Mesendoderm (in vitro differentiated cells): ENCODE measurements at regions not wholly inside any gene's neighbourhood (a gene's known extent, or its start where the extent isn't known, plus 50 kb on each side); places are given as distances from the start of the nearest gene placed in this dataset.

ENCODE experiments used
- DNase-seq: peaks from one replicate; pipeline ENCODE4 v3.0.0; 2013
- H2AK5ac ChIP-seq: 2 replicates; pipeline ENCODE4 v1.6.1; 2013; ENCODE audit warnings: low read length, inconsistent platforms
- H2BK120ac ChIP-seq: 2 replicates; pipeline ENCODE4 v1.6.1; 2013; ENCODE audit warnings: low read depth, mild to moderate bottlenecking, low read length, moderate library complexity, mixed read lengths
- H2BK15ac ChIP-seq: replicated peaks from 2 replicates; pipeline ENCODE4 v1.6.1; 2013; ENCODE audit warnings: low read depth, mild to moderate bottlenecking, moderate library complexity
- H2BK5ac ChIP-seq: 2 replicates; pipeline ENCODE4 v1.6.1; 2013; ENCODE audit warnings: low read length, inconsistent platforms
- H3K18ac ChIP-seq: 2 replicates; pipeline ENCODE4 v1.6.1; 2013; ENCODE audit warnings: mild to moderate bottlenecking, low read length, mixed read lengths
- H3K23ac ChIP-seq: one replicate; pipeline ENCODE4 v1.6.1; 2013; ENCODE audit warnings: low read length
- H3K27ac ChIP-seq: 2 replicates; pipeline ENCODE4 v1.5.1; 2013; ENCODE audit warnings: low read depth, mild to moderate bottlenecking, inconsistent platforms, low read length, moderate library complexity
- H3K27me3 ChIP-seq: 2 replicates; pipeline ENCODE4 v1.6.1; 2013; ENCODE audit warnings: low read length, control low read depth, mild to moderate bottlenecking, inconsistent platforms; ENCODE audit not compliant: insufficient read depth, poor library complexity
- H3K36me3 ChIP-seq: 2 replicates; pipeline ENCODE4 v1.6.1; 2013; ENCODE audit warnings: low read length, inconsistent platforms; ENCODE audit not compliant: control insufficient read depth, insufficient read depth
- H3K4ac ChIP-seq: one replicate; pipeline ENCODE4 v1.6.1; 2013; ENCODE audit warnings: low read depth, mild to moderate bottlenecking, low read length, moderate library complexity
- H3K4me1 ChIP-seq: 2 replicates; pipeline ENCODE4 v1.6.1; 2013; ENCODE audit warnings: low read depth, low read length, inconsistent platforms; ENCODE audit not compliant: control insufficient read depth
- H3K4me2 ChIP-seq: 2 replicates; pipeline ENCODE4 v1.6.1; 2013; ENCODE audit warnings: low read length
- H3K4me3 ChIP-seq: 2 replicates; pipeline ENCODE4 v1.5.1; 2013; ENCODE audit warnings: mild to moderate bottlenecking, low read length
- H3K56ac ChIP-seq: one replicate; pipeline ENCODE4 v1.6.1; 2013; ENCODE audit warnings: low read length
- H3K79me1 ChIP-seq: 2 replicates; pipeline ENCODE4 v1.6.1; 2013; ENCODE audit warnings: low read length, inconsistent platforms
- H3K79me2 ChIP-seq: 2 replicates; pipeline ENCODE4 v1.6.1; 2013; ENCODE audit warnings: mild to moderate bottlenecking, low read length; ENCODE audit not compliant: control insufficient read depth, insufficient read depth
- H3K9ac ChIP-seq: 2 replicates; pipeline ENCODE4 v1.6.1; 2013; ENCODE audit warnings: low read length, inconsistent platforms
- H4K5ac ChIP-seq: one replicate; pipeline ENCODE4 v1.6.1; 2013; ENCODE audit warnings: low read length
- H4K8ac ChIP-seq: one replicate; pipeline ENCODE4 v1.6.1; 2013; ENCODE audit warnings: low read depth, mild to moderate bottlenecking, control low read depth, low read length, moderate library complexity
- WGBS: extraction: QIAGEN DNeasy Blood & Tissue Kit; methylation state at CpG from one replicate; pipeline ENCODE4 v1.1.7; 2013; ENCODE audit warnings: low lambda C conversion rate, missing lambda C conversion rate; ENCODE audit not compliant: insufficient coverage; ENCODE audit errors: extremely low coverage; 5-methylcytosine and 5-hydroxymethylcytosine counted together

- no CpG with 5 or more reads among the region's 2 CpGs for WGBS
- no peak for DNase-seq
- no peak overlapping the region for H2BK120ac ChIP-seq
- H3K4me3 ChIP-seq = no peak overlapping the region
- no peak overlapping the region for H3K27ac ChIP-seq
- H3K23ac ChIP-seq = no peak overlapping the region
- no peak overlapping the region for H3K18ac ChIP-seq
- H3K79me2 ChIP-seq = no peaks in the 10 kb centered on the region
- no peak overlapping the region for H2AK5ac ChIP-seq
- no peaks in the 10 kb centered on the region for H3K36me3 ChIP-seq
- no peaks in the 10 kb centered on the region for H3K4me1 ChIP-seq
- no peak overlapping the region for H3K56ac ChIP-seq
- no peaks in the 10 kb centered on the region for H3K79me1 ChIP-seq
- H2BK5ac ChIP-seq = no peak overlapping the region
- no peak overlapping the region for H2BK15ac ChIP-seq
- no peak overlapping the region for H3K4ac ChIP-seq
- H3K4me2 ChIP-seq = no peak overlapping the region
- H3K27me3 ChIP-seq = no peaks in the 10 kb centered on the region
- no peak overlapping the region for H4K8ac ChIP-seq
- H4K5ac ChIP-seq = no peak overlapping the region
- H3K9ac ChIP-seq = no peak overlapping the region
These were observed 417.3 kb downstream of the RASEF start for GRCh38 chr9:82645600-82645999.

- Histone ChIP-seq H3K4me1 (no peaks in the 10 kb centered on the region), H3K4me2 (no peak overlapping the region), H3K36me3 (no peaks in the 10 kb centered on the region), H3K79me1 (no peaks in the 10 kb centered on the region), H3K23ac (no peak overlapping the region), H2BK120ac (no peak overlapping the region), H3K27me3 (no peaks in the 10 kb centered on the region), H3K27ac (no peak overlapping the region), H2BK15ac (no peak overlapping the region), H3K79me2 (no peaks in the 10 kb centered on the region), H4K5ac (no peak overlapping the region), H3K9ac (no peak overlapping the region), H3K4me3 (no peak overlapping the region), H3K56ac (no peak overlapping the region), H3K18ac (no peak overlapping the region), H2AK5ac (no peak overlapping the region), H2BK5ac (no peak overlapping the region), H4K8ac (no peak overlapping the region), H3K4ac (no peak overlapping the region)
- no CpG with 5 or more reads among the region's 3 CpGs for WGBS
- no peak for DNase-seq
These were observed 412.6 kb downstream of the RASEF start for GRCh38 chr9:82650368-82650767.

- WGBS = no CpG with 5 or more reads among the region's 2 CpGs
- Histone ChIP-seq H4K5ac (no peak overlapping the region), H2AK5ac (no peak overlapping the region), H3K4me3 (no peak overlapping the region), H3K79me2 (no peaks in the 10 kb centered on the region), H3K36me3 (no peaks in the 10 kb centered on the region), H3K27ac (no peak overlapping the region), H3K9ac (no peak overlapping the region), H3K79me1 (no peaks in the 10 kb centered on the region), H2BK5ac (no peak overlapping the region), H3K4me2 (no peak overlapping the region), H3K27me3 (no peaks in the 10 kb centered on the region), H2BK120ac (no peak overlapping the region), H4K8ac (no peak overlapping the region), H3K4me1 (no peaks in the 10 kb centered on the region), H3K4ac (no peak overlapping the region), H3K23ac (no peak overlapping the region), H2BK15ac (no peak overlapping the region), H3K18ac (no peak overlapping the region), H3K56ac (no peak overlapping the region)
- DNase-seq = peak; percentile 45
These were observed 411.5 kb downstream of the RASEF start for GRCh38 chr9:82651474-82651873.

- H2BK120ac ChIP-seq = no peak overlapping the region
- H4K5ac ChIP-seq = no peak overlapping the region
- no peak overlapping the region for H3K4me2 ChIP-seq
- DNase-seq = no peak
- no peak overlapping the region for H3K56ac ChIP-seq
- H3K27ac ChIP-seq = no peak overlapping the region
- H3K36me3 ChIP-seq = no peaks in the 10 kb centered on the region
- H3K79me2 ChIP-seq = no peaks in the 10 kb centered on the region
- no peaks in the 10 kb centered on the region for H3K27me3 ChIP-seq
- H3K9ac ChIP-seq = no peak overlapping the region
- H3K4ac ChIP-seq = no peak overlapping the region
- no peak overlapping the region for H3K4me3 ChIP-seq
- WGBS = no CpG with 5 or more reads among the region's 3 CpGs
- H3K79me1 ChIP-seq = no peaks in the 10 kb centered on the region
- H3K23ac ChIP-seq = no peak overlapping the region
- no peak overlapping the region for H4K8ac ChIP-seq
- H2AK5ac ChIP-seq = no peak overlapping the region
- H2BK5ac ChIP-seq = no peak overlapping the region
- no peaks in the 10 kb centered on the region for H3K4me1 ChIP-seq
- H3K18ac ChIP-seq = no peak overlapping the region
- no peak overlapping the region for H2BK15ac ChIP-seq
These were observed 397.6 kb downstream of the RASEF start for GRCh38 chr9:82665324-82665723.

- no peak overlapping the region for H3K27ac ChIP-seq
These were observed 394.2 kb downstream of the RASEF start for GRCh38 chr9:82668689-82669199.

GRCh38 chr9:82670000-82670399, 392.9 kb downstream of the RASEF start:
- Histone ChIP-seq H3K18ac (no peak overlapping the region), H2BK15ac (no peak overlapping the region)

More at GRCh38 chr9:82668689-82669199, 394.2 kb downstream of the RASEF start:
- H3K36me3 ChIP-seq = no peaks in the 10 kb centered on the region
- H2BK120ac ChIP-seq = no peak overlapping the region
- no peak overlapping the region for H2AK5ac ChIP-seq
- H2BK5ac ChIP-seq = no peak overlapping the region
- no peaks in the 10 kb centered on the region for H3K79me1 ChIP-seq
- no peak overlapping the region for H3K9ac ChIP-seq
- no peaks in the 10 kb centered on the region for H3K4me1 ChIP-seq
- no peak overlapping the region for H4K5ac ChIP-seq
- no peak overlapping the region for H4K8ac ChIP-seq
- no peaks in the 10 kb centered on the region for H3K27me3 ChIP-seq
- no peak for DNase-seq
- no peak overlapping the region for H2BK15ac ChIP-seq
- H3K23ac ChIP-seq = no peak overlapping the region
- no peak overlapping the region for H3K4ac ChIP-seq
- no peaks in the 10 kb centered on the region for H3K79me2 ChIP-seq
- no peak overlapping the region for H3K4me2 ChIP-seq
- H3K56ac ChIP-seq = no peak overlapping the region
- H3K4me3 ChIP-seq = no peak overlapping the region
- WGBS = no CpG with 5 or more reads among the region's 5 CpGs
- H3K18ac ChIP-seq = no peak overlapping the region

More at GRCh38 chr9:82670000-82670399, 392.9 kb downstream of the RASEF start:
- Histone ChIP-seq H3K4ac (no peak overlapping the region), H3K4me3 (no peak overlapping the region), H3K27ac (no peak overlapping the region), H3K56ac (no peak overlapping the region), H3K79me2 (no peaks in the 10 kb centered on the region), H3K36me3 (no peaks in the 10 kb centered on the region), H2BK120ac (no peak overlapping the region), H3K23ac (no peak overlapping the region), H3K4me2 (no peak overlapping the region), H2BK5ac (no peak overlapping the region), H4K5ac (no peak overlapping the region), H3K79me1 (no peaks in the 10 kb centered on the region), H4K8ac (no peak overlapping the region), H3K27me3 (no peaks in the 10 kb centered on the region), H2AK5ac (no peak overlapping the region), H3K9ac (no peak overlapping the region), H3K4me1 (no peaks in the 10 kb centered on the region)
- no CpG with 5 or more reads among the region's 3 CpGs for WGBS
- DNase-seq = peak; percentile 20
